H1 (cell line): ENCODE measurements at regions not wholly inside any gene's neighbourhood (a gene's known extent, or its start where the extent isn't known, plus 50 kb on each side); places are given as distances from the start of the nearest gene placed in this dataset.

Experiments used
- CTCF ChIA-PET: fragments of 300-600 bp; sonication (Branson Sonifier 250); formaldehyde crosslinking; loops from one replicate; lab custom pipeline; 2021; ENCODE audit not compliant: partially characterized antibody; lab: Charles Lee
- POLR2A ChIA-PET: fragments of 300-600 bp; sonication (Branson Sonifier 250); formaldehyde crosslinking; loops from one replicate; lab custom pipeline; 2021; ENCODE audit warnings: inconsistent platforms; ENCODE audit not compliant: partially characterized antibody; lab: Charles Lee
- DNase-seq, 2 experiments: peaks; one replicate each; pipeline versions ENCODE4 v3.0.0 to v3.0.0-alpha.2; 2010 to 2022; ENCODE audit warnings: low spot score in 2 of 2, low read depth in 1 of 2, mixed read lengths in 1 of 2
- FAIRE-seq: peaks from 2 replicates; lab custom pipeline; 2011; peaks lifted over from hg19 to GRCh38; lab: Jason Lieb, UNC
- H2AFZ ChIP-seq: 2 replicates; pipeline ENCODE4 v1.8.1; 2012; ENCODE audit warnings: low read length, inconsistent platforms
- H2AK5ac ChIP-seq: 2 replicates; pipeline ENCODE4 v1.6.1; 2013; ENCODE audit warnings: low read depth, low read length
- H2BK120ac ChIP-seq: replicated peaks from 2 replicates; pipeline ENCODE3; 2013; ENCODE audit warnings: low read depth, low read length, inconsistent platforms
- H2BK12ac ChIP-seq: 2 replicates; pipeline ENCODE4 v1.6.1; 2013; ENCODE audit warnings: low read depth, low read length
- H2BK15ac ChIP-seq: 2 replicates; pipeline ENCODE4 v1.6.1; 2013; ENCODE audit warnings: low read length
- H2BK20ac ChIP-seq: 2 replicates; pipeline ENCODE4 v1.6.1; 2013; ENCODE audit warnings: low read length
- H2BK5ac ChIP-seq: 2 replicates; pipeline ENCODE4 v1.6.1; 2013; ENCODE audit warnings: low read depth, low read length
- H3K14ac ChIP-seq: 2 replicates; pipeline ENCODE4 v1.6.1; 2013; ENCODE audit warnings: inconsistent platforms; ENCODE audit not compliant: insufficient read length
- H3K18ac ChIP-seq: 2 replicates; pipeline ENCODE4 v1.6.1; 2013; ENCODE audit warnings: low read length; ENCODE audit errors: extremely low read depth
- H3K23ac ChIP-seq: 2 replicates; pipeline ENCODE4 v1.6.1; 2013; ENCODE audit warnings: inconsistent platforms; ENCODE audit not compliant: insufficient read length
- H3K23me2 ChIP-seq: 2 replicates; pipeline ENCODE4 v1.6.1; 2013; ENCODE audit warnings: low read depth, low read length
- H3K27ac ChIP-seq: 2 replicates; pipeline ENCODE4 v1.6.1; 2011; ENCODE audit warnings: low read depth, low read length, inconsistent platforms
- H3K27me3 ChIP-seq, 4 experiments: replicated peaks in 1 of 4; 1 replicate in 1 of 4; 2 replicates in 3 of 4; pipeline versions ENCODE4 v1.6.1 to v1.8.1; 2011 to 2013; ENCODE audit warnings: low read length in 3 of 4, mild to moderate bottlenecking in 3 of 4, inconsistent platforms in 2 of 4, mixed read lengths in 2 of 4, moderate library complexity in 1 of 4; ENCODE audit not compliant: control insufficient read depth in 3 of 4, insufficient read depth in 3 of 4; ENCODE audit errors: extremely low read depth in 1 of 4
- H3K36me3 ChIP-seq, 4 experiments: 2 replicates each; pipeline versions ENCODE4 v1.6.1 to v1.8.1; 2011 to 2013; ENCODE audit warnings: mild to moderate bottlenecking in 4 of 4, low read length in 3 of 4, moderate library complexity in 2 of 4, control low read depth in 1 of 4, inconsistent platforms in 1 of 4; ENCODE audit not compliant: insufficient read depth in 4 of 4, control insufficient read depth in 2 of 4
- H3K4ac ChIP-seq: replicated peaks from 2 replicates; pipeline ENCODE3; 2013; ENCODE audit warnings: low read length, low read depth, mixed read lengths, inconsistent platforms; ENCODE audit not compliant: insufficient read length
- H3K4me1 ChIP-seq, 4 experiments: replicated peaks in 1 of 4; 1 replicate in 1 of 4; 2 replicates in 3 of 4; pipeline versions ENCODE4 v1.6.1 to v1.8.1; 2011 to 2013; ENCODE audit warnings: low read length in 3 of 4, inconsistent platforms in 2 of 4, mixed read lengths in 1 of 4; ENCODE audit not compliant: insufficient read depth in 4 of 4, control insufficient read depth in 3 of 4
- H3K4me2 ChIP-seq, 2 experiments: 2 replicates each; pipeline versions ENCODE4 v1.6.1 to v1.8.1; 2011 to 2013; ENCODE audit warnings: low read depth in 2 of 2, low read length in 2 of 2, control low read depth in 1 of 2, inconsistent platforms in 1 of 2, mild to moderate bottlenecking in 1 of 2; ENCODE audit not compliant: insufficient read depth in 1 of 2
- H3K4me3 ChIP-seq, 4 experiments: fragments of 200-600, 300-600 bp in 1 of 4; sonication (generic), shearing (Covaris generic), sonication (Bioruptor Twin) in 1 of 4; 2 replicates each; pipeline versions ENCODE4 v1.5.1 to v1.8.1; 2011 to 2016; ENCODE audit warnings: low read length in 4 of 4, low read depth in 3 of 4, control low read depth in 2 of 4, inconsistent platforms in 2 of 4, mild to moderate bottlenecking in 2 of 4, mixed read lengths in 1 of 4, moderate library complexity in 1 of 4; ENCODE audit not compliant: insufficient read depth in 2 of 4; ENCODE audit errors: extremely low read depth in 1 of 4
- H3K56ac ChIP-seq: replicated peaks from 2 replicates; pipeline ENCODE3; 2013; ENCODE audit warnings: low read depth, mild to moderate bottlenecking, mixed read lengths, low read length, inconsistent platforms; ENCODE audit not compliant: insufficient read length
- H3K79me1 ChIP-seq: 2 replicates; pipeline ENCODE4 v1.6.1; 2013; ENCODE audit warnings: low read depth, low read length, control low read depth
- H3K79me2 ChIP-seq, 2 experiments: 2 replicates each; pipeline versions ENCODE4 v1.6.1 to v1.8.1; 2012 to 2013; ENCODE audit warnings: low read length in 2 of 2, mild to moderate bottlenecking in 2 of 2, inconsistent platforms in 1 of 2; ENCODE audit not compliant: insufficient read depth in 2 of 2, control insufficient read depth in 1 of 2
- H3K9ac ChIP-seq, 4 experiments: replicated peaks in 1 of 4; 1 replicate in 1 of 4; 2 replicates in 3 of 4; pipeline versions ENCODE4 v1.6.1 to v1.8.1; 2011 to 2013; ENCODE audit warnings: low read depth in 3 of 4, low read length in 3 of 4, control low read depth in 2 of 4, mild to moderate bottlenecking in 2 of 4, moderate library complexity in 2 of 4, inconsistent platforms in 1 of 4; ENCODE audit errors: extremely low read depth in 1 of 4
- H3K9me3 ChIP-seq, 2 experiments: 2 replicates each; pipeline versions ENCODE4 v1.6.1 to v1.8.1; 2012 to 2013; ENCODE audit warnings: mild to moderate bottlenecking in 2 of 2, moderate library complexity in 2 of 2, control low read depth in 1 of 2, inconsistent platforms in 1 of 2, low read depth in 1 of 2, low read length in 1 of 2, mixed read lengths in 1 of 2; ENCODE audit not compliant: insufficient read depth in 2 of 2
- H4K20me1 ChIP-seq, 2 experiments: replicated peaks in 1 of 2; 2 replicates each; pipeline versions ENCODE3 to v1.8.1; 2011 to 2013; ENCODE audit warnings: inconsistent platforms in 2 of 2, low read length in 2 of 2, mild to moderate bottlenecking in 1 of 2; ENCODE audit not compliant: insufficient read depth in 2 of 2, control insufficient read depth in 1 of 2
- H4K5ac ChIP-seq: 2 replicates; pipeline ENCODE4 v1.6.1; 2013; ENCODE audit warnings: low read length, low read depth, mixed read lengths, inconsistent platforms; ENCODE audit not compliant: insufficient read length
- H4K8ac ChIP-seq: 2 replicates; pipeline ENCODE4 v1.8.0; 2013; ENCODE audit warnings: mild to moderate bottlenecking, moderate library complexity, low read length, inconsistent platforms; ENCODE audit not compliant: insufficient read depth; ENCODE audit errors: extremely low read depth
- H4K91ac ChIP-seq: replicated peaks from 2 replicates; pipeline ENCODE3; 2013; ENCODE audit warnings: low read length, mixed read lengths, inconsistent platforms; ENCODE audit not compliant: insufficient read length
- CBX8 ChIP-seq: fragments of 300-800, 300-1000 bp; sonication (generic); IDR thresholded peaks from 2 replicates; pipeline ENCODE4 v1.7.1; 2016; ENCODE audit warnings: low read depth, low read length, borderline replicate concordance
- YY1 ChIP-seq: IDR thresholded peaks from 2 replicates; pipeline ENCODE4 v1.6.1; 2011; ENCODE audit warnings: low read depth, mild to moderate bottlenecking, low read length
- WGBS, 2 experiments: shearing (Covaris generic) in 1 of 2; methylation state at CpG; one replicate each; pipeline versions ENCODE4 v1.1.6 to v1.1.7; 2013 to 2015; ENCODE audit warnings: low lambda C conversion rate in 2 of 2, mixed read lengths in 2 of 2, inconsistent platforms in 1 of 2, low coverage in 1 of 2, missing lambda C conversion rate in 1 of 2; ENCODE audit not compliant: insufficient replicate concordance in 2 of 2, insufficient coverage in 1 of 2, insufficient read length in 1 of 2; ENCODE audit errors: extremely low coverage in 1 of 2, missing lambda C conversion rate in 1 of 2; 5-methylcytosine and 5-hydroxymethylcytosine counted together

DNA sequence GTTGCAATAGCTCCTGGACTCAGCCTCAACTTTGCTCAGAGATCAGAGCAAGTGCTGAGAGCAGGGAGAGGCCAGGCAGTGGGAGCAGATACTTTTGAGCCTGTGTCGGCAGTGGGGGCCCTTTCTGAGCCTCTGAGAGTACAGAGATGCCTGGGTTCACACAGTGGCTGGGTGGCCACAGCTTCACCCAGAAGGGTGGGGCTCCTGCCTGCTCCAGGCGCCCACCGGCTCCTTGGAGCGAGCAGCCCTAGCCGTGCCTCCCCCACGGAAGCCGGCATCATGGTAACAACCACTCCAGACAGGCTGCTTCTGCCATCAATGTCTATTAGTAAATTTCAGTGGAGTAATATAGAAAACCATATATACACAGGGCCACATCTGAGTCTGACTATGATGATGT, 619.2 kb upstream of the SETBP1 start:
- Histone ChIP-seq H4K5ac (no peak overlapping the region), H3K9ac (no peak overlapping the region), H3K9me3 (peaks cover 10 to 11% of the 10 kb centered on the region in 2 experiments; a peak in 3 of 4 replicates), H3K79me2 (no peaks in the 10 kb centered on the region), H2BK12ac (no peak overlapping the region), H3K18ac (no peak overlapping the region), H3K36me3 (no peaks in the 10 kb centered on the region), H3K23ac (no peak overlapping the region), H2AK5ac (no peak overlapping the region), H3K79me1 (no peaks in the 10 kb centered on the region), H3K27ac (no peak overlapping the region), H3K4me3 (no peak overlapping the region), H3K27me3 (no peaks in the 10 kb centered on the region), H4K20me1 (no peaks in the 10 kb centered on the region), H2BK120ac (no peak overlapping the region), H3K56ac (no peak overlapping the region), H2BK20ac (no peak overlapping the region), H4K8ac (no peak overlapping the region), H3K14ac (no peak overlapping the region), H3K4me1 (no peaks in the 10 kb centered on the region), H3K23me2 (no peaks in the 10 kb centered on the region), H4K91ac (no peak overlapping the region), H2AFZ (no peak overlapping the region), H2BK5ac (no peak overlapping the region), H3K4me2 (no peak overlapping the region), H2BK15ac (no peak overlapping the region), H3K4ac (no peak overlapping the region)
- FAIRE-seq (no peak), DNase-seq (no peak)
- ChIA-PET POLR2A (no interaction called here), CTCF (interaction anchor here (2.3 kb wide), 1 partner anchor 440 kb away, joined by 5 read pairs; no protein-coding TSS in a partner anchor)
- 94% methylated on average over 7 of the region's 7 CpGs; no CpG with 5 or more reads in 1 of the 2 experiments for WGBS, 2 experiments
- TF ChIP-seq YY1 (no peak), CBX8 (no peak)
